Testis (tissue), 2 donors: ENCODE measurements at regions not wholly inside any gene's neighbourhood (a gene's known extent, or its start where the extent isn't known, plus 50 kb on each side); places are given as distances from the start of the nearest gene placed in this dataset.

Source experiments
- DNase-seq: peaks from one replicate; pipeline ENCODE4 v3.0.0-alpha.2; 2019
- H3K27ac ChIP-seq, 2 donors: fragments of 200-600 bp; sonication (generic); one replicate each; pipeline ENCODE4 v1.5.1; 2019
- H3K27me3 ChIP-seq: fragments of 200-600 bp; sonication (generic); one replicate; pipeline ENCODE4 v1.5.1; 2019
- H3K36me3 ChIP-seq: fragments of 200-600 bp; sonication (generic); one replicate; pipeline ENCODE4 v1.5.1; 2017; ENCODE audit warnings: low read depth; ENCODE audit errors: missing control alignments
- H3K4me1 ChIP-seq: fragments of 200-600 bp; sonication (generic); one replicate; pipeline ENCODE4 v1.5.1; 2019
- H3K4me3 ChIP-seq, 2 donors: fragments of 200-600 bp; sonication (generic); one replicate each; pipeline ENCODE4 v1.5.1; 2017 to 2019
- H3K9me3 ChIP-seq: fragments of 200-600 bp; sonication (generic); one replicate; pipeline ENCODE4 v1.5.1; 2017
- POLR2A ChIP-seq: fragments of 450-650 bp; IDR thresholded peaks from one replicate; pipeline ENCODE4 v1.6.1; 2017; ENCODE audit warnings: antibody characterized with exemption, mild to moderate bottlenecking, moderate library complexity
- WGBS, 2 donors: methylation state at CpG; one replicate each; pipeline ENCODE4 v1.1.5; 2018; 5-methylcytosine and 5-hydroxymethylcytosine counted together
- intact Hi-C: fragments of 100-400 bp; cut with DNase I; formaldehyde crosslinking; loops from one replicate; pipeline ENCODE4 v1.15.1; 2023; ENCODE audit warnings: low total_unique reads
- TF ChIP-seq, protein P1 (sequence below), 3 experiments: fragments of 450-650 bp in 2 of 3; fragments of 200-600 bp in 1 of 3; sonication (generic) in 1 of 3; IDR thresholded peaks; one replicate each; pipeline ENCODE4 v1.5.1; 2016 to 2019; ENCODE audit warnings: antibody characterized with exemption in 3 of 3, mild to moderate bottlenecking in 2 of 3, moderate library complexity in 1 of 3

DNA sequence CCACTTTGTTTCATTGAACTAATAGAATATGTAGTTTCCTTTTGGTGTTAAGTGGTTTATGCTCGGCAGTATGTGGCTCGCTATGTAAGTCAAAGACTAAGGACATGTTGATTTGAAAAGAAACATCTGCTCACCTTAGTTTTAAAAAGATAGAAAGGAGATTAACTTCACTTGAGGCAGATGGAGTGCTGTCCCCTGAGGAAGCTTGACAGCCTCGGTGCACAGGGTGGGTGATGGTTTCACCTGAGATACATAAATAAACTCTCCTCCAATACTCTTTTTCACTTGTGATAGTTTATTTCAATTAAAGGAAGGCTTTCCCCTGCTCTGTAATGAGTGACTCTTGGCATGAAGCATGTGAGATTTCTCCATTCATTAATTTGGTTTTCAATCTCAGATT, 70.8 kb upstream of the FMN2 start:
- no peak for DNase-seq
- intact Hi-C loops, result no loop called here
- H3K4me1 ChIP-seq, result no peaks in the 10 kb centered on the region
- H3K27me3 ChIP-seq, result no peaks in the 10 kb centered on the region
- H3K36me3 ChIP-seq, result no peaks in the 10 kb centered on the region
- H3K9me3 ChIP-seq, result no peaks in the 10 kb centered on the region
- no peak for TF ChIP-seq POLR2A
- TF ChIP-seq, protein P1, sequence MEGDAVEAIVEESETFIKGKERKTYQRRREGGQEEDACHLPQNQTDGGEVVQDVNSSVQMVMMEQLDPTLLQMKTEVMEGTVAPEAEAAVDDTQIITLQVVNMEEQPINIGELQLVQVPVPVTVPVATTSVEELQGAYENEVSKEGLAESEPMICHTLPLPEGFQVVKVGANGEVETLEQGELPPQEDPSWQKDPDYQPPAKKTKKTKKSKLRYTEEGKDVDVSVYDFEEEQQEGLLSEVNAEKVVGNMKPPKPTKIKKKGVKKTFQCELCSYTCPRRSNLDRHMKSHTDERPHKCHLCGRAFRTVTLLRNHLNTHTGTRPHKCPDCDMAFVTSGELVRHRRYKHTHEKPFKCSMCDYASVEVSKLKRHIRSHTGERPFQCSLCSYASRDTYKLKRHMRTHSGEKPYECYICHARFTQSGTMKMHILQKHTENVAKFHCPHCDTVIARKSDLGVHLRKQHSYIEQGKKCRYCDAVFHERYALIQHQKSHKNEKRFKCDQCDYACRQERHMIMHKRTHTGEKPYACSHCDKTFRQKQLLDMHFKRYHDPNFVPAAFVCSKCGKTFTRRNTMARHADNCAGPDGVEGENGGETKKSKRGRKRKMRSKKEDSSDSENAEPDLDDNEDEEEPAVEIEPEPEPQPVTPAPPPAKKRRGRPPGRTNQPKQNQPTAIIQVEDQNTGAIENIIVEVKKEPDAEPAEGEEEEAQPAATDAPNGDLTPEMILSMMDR (IDR thresholded peaks at IDR 0.05), result no peak
- H3K4me3 ChIP-seq, result no peak overlapping the region
- no peak overlapping the region for H3K27ac ChIP-seq
- 74 to 77% methylated on average over 3 of the region's 3 CpGs for WGBS, 2 donors

DNA sequence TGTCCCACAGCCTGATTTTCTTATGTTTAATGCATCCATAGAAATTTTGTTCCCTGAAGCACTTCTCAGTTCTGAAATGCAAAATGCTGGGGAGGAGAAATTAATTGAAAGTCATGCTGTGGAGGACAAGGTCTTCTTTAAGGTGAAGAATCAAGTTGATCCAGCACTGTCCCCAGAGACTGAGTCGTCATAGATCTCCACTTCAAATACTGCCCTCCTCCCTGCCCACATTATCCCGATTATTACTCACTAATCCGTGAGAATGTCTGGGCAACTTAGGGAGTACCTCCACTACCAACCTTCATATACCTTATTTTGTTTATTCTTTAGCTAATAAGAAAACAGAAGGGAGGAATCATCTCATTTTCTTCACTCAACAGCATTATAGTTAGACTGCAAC, 70.0 kb upstream of the FMN2 start:
- WGBS, 2 donors, result 60 to 82% methylated on average over 3 of the region's 3 CpGs
- Histone ChIP-seq H3K27me3 (no peaks in the 10 kb centered on the region), H3K27ac (no peak overlapping the region), H3K4me3 (no peak overlapping the region), H3K9me3 (no peaks in the 10 kb centered on the region), H3K36me3 (no peaks in the 10 kb centered on the region), H3K4me1 (no peaks in the 10 kb centered on the region)
- intact Hi-C loops, result no loop called here
- TF ChIP-seq, protein P1 (IDR thresholded peaks at IDR 0.05), result no peak
- TF ChIP-seq POLR2A, result no peak
- DNase-seq, result no peak

DNA sequence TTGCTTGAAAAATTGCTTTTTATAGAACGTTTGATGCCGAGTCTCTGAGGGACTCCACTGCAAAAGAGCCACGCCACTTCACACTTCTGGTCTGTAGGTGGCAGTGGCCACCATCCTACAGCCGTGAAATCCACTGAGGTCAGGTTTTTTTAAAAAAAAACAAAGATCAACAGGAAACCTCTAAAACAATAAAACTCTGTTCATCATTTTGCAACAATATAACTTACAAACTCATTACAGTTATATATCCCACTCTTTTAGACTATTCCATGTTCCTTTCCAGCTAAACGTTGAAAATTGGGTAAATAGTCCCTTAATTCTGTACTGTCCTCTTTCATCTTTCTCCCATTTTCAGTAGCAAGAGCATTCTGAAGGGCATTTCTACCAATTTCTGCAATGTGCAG, 64.6 kb upstream of the FMN2 start:
- 14 to 28% methylated on average over 5 of the region's 5 CpGs for WGBS, 2 donors
- Histone ChIP-seq H3K4me1 (no peaks in the 10 kb centered on the region), H3K4me3 (no peak overlapping the region), H3K27me3 (no peaks in the 10 kb centered on the region), H3K9me3 (no peaks in the 10 kb centered on the region), H3K36me3 (no peaks in the 10 kb centered on the region), H3K27ac (no peak overlapping the region)
- intact Hi-C loops, result no loop called here
- TF ChIP-seq, protein P1 (IDR thresholded peaks at IDR 0.05), result peak; percentile 48 to 79 (median 65)
- TF ChIP-seq POLR2A, result no peak
- DNase-seq, result peak; percentile 62

DNA sequence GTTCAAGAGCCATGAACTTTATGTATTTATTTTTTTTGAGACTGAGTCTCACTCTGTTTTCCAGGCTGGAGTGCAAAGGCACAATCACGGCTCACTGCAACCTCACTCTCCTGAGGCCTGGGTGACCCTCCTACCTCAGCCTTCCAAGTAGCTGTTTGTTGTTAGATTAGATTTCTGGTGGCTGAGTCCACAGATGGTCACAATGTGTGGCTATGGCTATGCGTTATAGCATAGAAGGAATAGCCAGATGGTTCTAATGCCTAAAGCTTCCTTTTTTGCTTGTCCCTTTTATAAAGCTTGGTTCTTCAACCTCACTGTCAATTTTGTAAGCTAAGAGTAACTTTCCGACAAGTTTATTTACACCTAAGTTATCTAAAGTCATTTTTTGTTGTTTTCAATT, 62.3 kb upstream of the FMN2 start:
- Histone ChIP-seq H3K27me3 (no peaks in the 10 kb centered on the region), H3K36me3 (no peaks in the 10 kb centered on the region), H3K27ac (no peak overlapping the region), H3K4me1 (no peaks in the 10 kb centered on the region), H3K4me3 (no peak overlapping the region), H3K9me3 (no peaks in the 10 kb centered on the region)
- 82 to 84% methylated on average over 3 of the region's 3 CpGs for WGBS, 2 donors
- intact Hi-C loops, result no loop called here
- no peak for DNase-seq
- TF ChIP-seq, protein P1 (IDR thresholded peaks at IDR 0.05), result no peak
- TF ChIP-seq POLR2A, result no peak

DNA sequence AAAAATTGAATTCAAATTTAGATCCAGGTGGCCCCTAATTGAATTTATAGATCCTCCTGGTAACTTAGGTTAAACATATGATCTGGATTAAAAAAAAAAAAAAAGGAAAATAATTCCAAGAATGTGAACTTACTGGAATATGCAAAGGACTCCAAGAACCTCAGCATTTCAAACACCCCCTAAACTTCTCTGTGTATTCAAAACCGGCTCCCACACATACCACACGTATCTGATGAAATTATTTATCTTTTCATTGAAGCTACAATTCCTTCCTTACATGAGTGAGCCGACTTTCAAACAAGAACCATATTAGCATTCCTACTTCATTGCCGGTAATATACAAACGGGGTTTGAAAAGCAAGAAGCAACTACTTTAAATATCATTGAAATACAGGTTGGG, 61.4 kb upstream of the FMN2 start:
- Histone ChIP-seq H3K4me1 (no peaks in the 10 kb centered on the region), H3K27ac (no peak overlapping the region), H3K4me3 (no peak overlapping the region), H3K9me3 (no peaks in the 10 kb centered on the region), H3K36me3 (no peaks in the 10 kb centered on the region), H3K27me3 (no peaks in the 10 kb centered on the region)
- DNase-seq, result no peak
- WGBS, 2 donors, result 62 to 64% methylated on average over 5 of the region's 5 CpGs
- intact Hi-C loops, result no loop called here
- TF ChIP-seq, protein P1 (IDR thresholded peaks at IDR 0.05), result no peak
- no peak for TF ChIP-seq POLR2A
